GM21786 (cell line): ENCODE measurements at regions not wholly inside any gene's neighbourhood (a gene's known extent, or its start where the extent isn't known, plus 50 kb on each side); places are given as distances from the start of the nearest gene placed in this dataset.
"Not testable (repeated sequence)": the region's sequence is repeated elsewhere in the genome, so short reads cannot be mapped to it uniquely, and the experiment has no call there.

Experiments
- ATAC-seq: cut with Tn5 transposase; IDR thresholded peaks from one replicate; pipeline ENCODE4 v1.9.1; 2021; ENCODE audit not compliant: unreplicated experiment

- ATAC-seq: no peak
These were observed 334.7 kb upstream of the CHRM2 start for GRCh38 chr7:136533732-136534131.

GRCh38 chr7:136530831-136531230 lies 337.6 kb upstream of the CHRM2 start:
- ATAC-seq: no peak

- no peak for ATAC-seq
These were observed 340.1 kb upstream of the CHRM2 start for GRCh38 chr7:136528329-136528728.

GRCh38 chr7:136527554-136527953 lies 340.9 kb upstream of the CHRM2 start:
- no peak for ATAC-seq

- ATAC-seq: no peak
These were observed 341.9 kb upstream of the CHRM2 start for GRCh38 chr7:136526408-136527105.

GRCh38 chr7:136523571-136523970 lies 344.9 kb upstream of the CHRM2 start:
- ATAC-seq: no peak

- ATAC-seq: no peak
These were observed 350.5 kb upstream of the CHRM2 start for GRCh38 chr7:136517971-136518370.

- no peak for ATAC-seq
These were observed 353.7 kb upstream of the CHRM2 start for GRCh38 chr7:136514776-136515175.

- no peak for ATAC-seq
These were observed 354.7 kb upstream of the CHRM2 start for GRCh38 chr7:136513744-136514143.

- no peak for ATAC-seq
These were observed 359.0 kb upstream of the CHRM2 start for GRCh38 chr7:136509466-136509865.

GRCh38 chr7:136502162-136502561 lies 366.3 kb upstream of the CHRM2 start:
- no peak for ATAC-seq

- no peak for ATAC-seq
These were observed 367.3 kb upstream of the CHRM2 start for GRCh38 chr7:136501151-136501550.

GRCh38 chr7:136496551-136496950 lies 371.9 kb upstream of the CHRM2 start:
- ATAC-seq: no peak

GRCh38 chr7:136495081-136495480 lies 373.4 kb upstream of the CHRM2 start:
- ATAC-seq: no peak

GRCh38 chr7:136492366-136492765 lies 376.1 kb upstream of the CHRM2 start:
- ATAC-seq: no peak

- ATAC-seq: no peak
These were observed 378.6 kb upstream of the CHRM2 start for GRCh38 chr7:136489808-136490207.

GRCh38 chr7:136480901-136481300 lies 387.6 kb upstream of the CHRM2 start:
- ATAC-seq: no peak

- ATAC-seq: no peak
These were observed 388.5 kb upstream of the CHRM2 start for GRCh38 chr7:136479922-136480321.

- no peak for ATAC-seq
These were observed 398.3 kb upstream of the CHRM2 start for GRCh38 chr7:136470179-136470578.

GRCh38 chr7:136452949-136453348 lies 415.5 kb upstream of the CHRM2 start:
- no peak for ATAC-seq

GRCh38 chr7:136446751-136447150 lies 421.7 kb upstream of the CHRM2 start:
- no peak for ATAC-seq

GRCh38 chr7:136441835-136442234 lies 426.6 kb upstream of the CHRM2 start:
- no peak for ATAC-seq

GRCh38 chr7:136431736-136432135 lies 436.7 kb upstream of the CHRM2 start:
- ATAC-seq: not testable (repeated sequence)
